Stimulated activated CD4-positive, alpha-beta T cell treated with anti-CD3 and anti-CD28 coated beads, Interleukin-1b, Interleukin-23, amount 100 ng/mL, for 4 hours (primary cell): ENCODE measurements at regions not wholly inside any gene's neighbourhood (a gene's known extent, or its start where the extent isn't known, plus 50 kb on each side); places are given as distances from the start of the nearest gene placed in this dataset.
"Not testable (repeated sequence)": the region's sequence is repeated elsewhere in the genome, so short reads cannot be mapped to it uniquely, and the experiment has no call there.

Experiments
- DNase-seq, 2 donors: peaks; one replicate each; pipeline ENCODE4 v3.0.0-alpha.2; 2020; ENCODE audit warnings: low read depth in 2 of 2

DNA sequence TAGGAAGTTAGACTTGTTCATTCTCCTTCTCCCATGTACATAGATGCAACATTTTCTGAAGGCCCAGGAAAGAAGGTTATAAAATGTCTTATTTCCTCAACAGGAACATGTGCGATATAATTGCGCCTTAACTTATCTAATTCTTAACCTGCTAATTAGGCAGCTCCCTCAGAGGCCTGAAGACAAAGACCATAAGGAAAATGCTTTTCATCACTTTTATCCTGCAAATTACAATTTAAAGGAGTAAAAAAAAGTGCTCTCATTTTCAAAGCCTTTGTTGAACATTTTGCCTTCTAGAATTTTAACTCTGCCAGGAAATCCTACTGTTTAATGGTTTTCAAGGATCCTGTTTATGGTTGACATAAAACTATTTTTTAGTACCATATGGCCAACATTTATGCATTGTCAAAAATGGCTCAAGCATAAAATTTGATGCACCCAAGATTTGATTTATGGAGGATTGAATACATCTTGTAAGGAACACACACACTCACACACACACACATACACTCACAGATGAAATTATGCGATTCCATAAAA lies 660.4 kb upstream of the TMEM132C start:
- no peak for DNase-seq

GRCh38 chr12:127607146-127607725 lies 659.7 kb upstream of the TMEM132C start:
- no peak for DNase-seq

DNA sequence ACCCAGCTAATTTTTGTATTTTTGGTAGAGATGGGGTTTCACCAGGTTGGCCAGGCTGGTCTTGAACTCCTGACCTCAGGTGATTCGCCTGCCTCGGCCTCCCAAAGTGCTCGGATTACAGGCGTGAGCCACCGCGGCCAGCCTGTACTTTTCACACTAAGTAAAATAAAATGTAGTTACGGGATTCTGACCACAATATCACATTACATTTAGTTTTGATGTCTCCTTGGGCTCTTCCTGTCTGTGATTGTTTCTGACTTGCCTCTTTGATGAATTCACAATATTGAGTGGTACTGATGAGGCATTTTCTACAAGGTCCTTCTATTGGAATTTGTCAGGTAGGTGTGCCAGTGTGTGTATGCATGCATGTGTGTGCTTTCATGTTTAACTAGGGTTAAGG lies 658.6 kb upstream of the TMEM132C start:
- not testable (repeated sequence) for DNase-seq

- no peak for DNase-seq
Measured at GRCh38 chr12:127613056-127613455, 653.9 kb upstream of the TMEM132C start.

- DNase-seq: no peak
Measured at GRCh38 chr12:127619869-127620734, 646.9 kb upstream of the TMEM132C start.

DNA sequence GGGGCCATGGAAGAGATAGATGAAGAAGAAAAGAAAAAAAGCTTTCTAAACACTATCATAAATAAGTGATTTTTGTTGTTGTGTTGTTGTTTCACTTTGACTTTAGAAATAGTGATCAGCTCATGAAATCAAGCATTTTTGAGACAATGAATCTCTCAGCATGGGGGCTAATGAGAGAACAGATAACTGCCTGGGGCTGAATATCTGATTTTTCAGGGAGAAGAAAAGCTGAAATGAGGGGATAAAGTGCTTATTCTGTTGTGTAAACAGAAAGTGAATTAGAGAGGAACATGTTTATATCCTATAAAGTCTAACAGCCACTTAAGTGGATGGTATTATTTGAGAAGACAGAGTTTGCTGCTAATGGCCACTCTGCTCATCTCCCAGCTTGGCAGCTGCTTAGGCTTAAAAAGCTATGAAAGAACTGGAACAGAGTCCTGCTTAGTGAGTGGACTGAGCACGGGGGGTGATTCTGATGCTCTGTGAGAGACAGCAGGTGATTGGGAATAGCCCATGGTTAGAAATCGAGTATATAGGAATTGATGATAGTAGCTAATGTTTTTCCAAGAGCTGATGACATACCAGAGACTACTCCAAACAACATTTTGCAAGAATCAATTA lies 646.1 kb upstream of the TMEM132C start:
- DNase-seq: no peak

DNA sequence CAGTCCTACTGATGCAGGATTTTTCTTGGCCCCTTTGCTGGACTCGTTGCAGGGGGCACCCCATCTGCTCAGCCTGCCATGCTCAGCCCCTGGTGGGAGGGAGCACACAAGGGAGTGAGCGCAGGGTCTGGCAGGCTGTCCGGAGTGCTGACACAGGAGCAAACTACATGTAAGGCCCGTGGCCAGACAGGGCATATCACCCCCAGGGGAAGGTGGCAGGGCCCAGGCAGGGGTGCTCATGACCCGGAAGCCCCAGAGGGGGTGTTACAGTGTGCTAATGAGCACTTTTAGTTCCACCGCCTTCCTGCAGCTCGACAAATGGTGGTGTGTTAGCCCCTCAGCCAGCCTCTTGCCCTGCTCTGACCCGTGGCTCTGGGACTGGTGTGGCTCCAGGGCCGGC lies 645.6 kb upstream of the TMEM132C start:
- no peak for DNase-seq

DNA sequence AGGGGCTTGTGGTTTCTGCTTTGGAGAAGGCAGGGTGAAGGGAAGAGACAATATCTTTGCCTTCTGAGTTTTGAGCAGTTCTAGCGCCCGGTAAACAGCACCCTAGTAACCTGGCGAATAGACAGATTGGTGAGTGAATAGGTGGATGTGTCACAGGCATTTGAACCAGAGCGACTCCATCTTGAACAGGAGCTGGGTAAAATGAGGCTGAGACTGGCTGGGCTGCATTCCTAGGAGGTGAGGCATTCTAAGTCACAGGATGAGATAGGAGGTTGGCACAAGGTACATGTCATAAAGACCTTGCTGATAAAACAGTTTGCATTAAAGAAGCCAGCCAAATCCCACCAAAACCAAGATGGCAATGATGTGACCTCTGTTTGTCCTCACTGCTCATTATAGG lies 643.6 kb upstream of the TMEM132C start:
- no peak for DNase-seq

GRCh38 chr12:127625176-127625771 lies 641.7 kb upstream of the TMEM132C start:
- no peak for DNase-seq

- no peak for DNase-seq
Measured at GRCh38 chr12:127628645-127629044, 638.3 kb upstream of the TMEM132C start.

DNA sequence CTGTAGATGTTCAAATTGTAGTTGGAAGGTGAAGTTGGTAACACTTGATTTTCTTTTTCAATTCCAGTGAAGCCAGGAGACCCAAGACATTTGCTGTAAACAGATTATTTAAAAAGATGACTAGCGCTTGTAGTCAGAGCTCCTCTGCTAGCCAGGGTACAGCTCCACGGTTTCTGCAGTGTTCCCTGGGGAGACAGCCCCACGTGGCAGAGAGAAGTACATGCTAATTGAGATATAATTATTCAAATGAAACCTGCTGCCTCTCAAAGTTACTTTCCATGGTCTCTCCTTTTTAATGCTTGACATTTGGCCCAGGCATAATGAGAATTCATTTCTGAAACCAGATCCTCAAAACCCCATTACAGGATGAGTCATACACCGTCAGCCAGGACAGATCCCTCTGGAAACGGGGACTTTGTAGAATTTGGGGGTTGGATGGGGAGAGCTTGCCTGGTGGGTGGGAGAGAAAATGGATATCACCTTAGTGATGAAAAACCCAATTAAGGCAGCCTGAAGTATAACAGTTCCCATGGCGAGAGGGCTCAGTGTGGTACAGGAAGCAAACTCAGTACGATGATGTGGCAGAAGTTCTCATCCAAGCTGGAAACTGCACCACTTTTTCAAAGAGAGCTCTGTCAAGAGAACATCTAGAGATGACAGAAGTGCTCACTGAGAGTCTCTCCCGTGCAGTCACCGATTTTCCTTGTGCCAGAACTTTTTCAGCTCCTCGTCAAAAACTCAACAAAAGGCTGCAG lies 637.7 kb upstream of the TMEM132C start:
- DNase-seq: no peak

DNA sequence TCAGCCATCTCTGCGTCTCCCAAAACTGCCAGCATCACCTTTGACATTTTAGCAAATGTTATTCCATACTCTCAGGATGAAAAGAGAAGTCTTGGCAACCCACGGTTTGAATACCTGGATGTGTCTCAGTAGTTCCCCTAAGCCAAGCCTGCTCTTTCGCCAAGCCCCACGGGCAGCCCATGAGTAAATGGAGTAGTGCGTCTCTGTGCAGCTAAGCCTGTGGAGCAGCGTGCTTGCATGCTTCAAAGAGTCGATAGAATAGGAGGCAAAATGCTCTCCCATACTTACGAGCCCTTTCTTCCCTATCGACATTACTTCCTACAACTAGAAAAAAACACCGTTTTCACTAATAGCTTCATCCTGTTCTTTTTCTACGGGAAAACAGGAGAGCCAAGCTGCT lies 634.5 kb upstream of the TMEM132C start:
- DNase-seq: no peak

- DNase-seq: no peak
Measured at GRCh38 chr12:127635838-127636237, 631.1 kb upstream of the TMEM132C start.

DNA sequence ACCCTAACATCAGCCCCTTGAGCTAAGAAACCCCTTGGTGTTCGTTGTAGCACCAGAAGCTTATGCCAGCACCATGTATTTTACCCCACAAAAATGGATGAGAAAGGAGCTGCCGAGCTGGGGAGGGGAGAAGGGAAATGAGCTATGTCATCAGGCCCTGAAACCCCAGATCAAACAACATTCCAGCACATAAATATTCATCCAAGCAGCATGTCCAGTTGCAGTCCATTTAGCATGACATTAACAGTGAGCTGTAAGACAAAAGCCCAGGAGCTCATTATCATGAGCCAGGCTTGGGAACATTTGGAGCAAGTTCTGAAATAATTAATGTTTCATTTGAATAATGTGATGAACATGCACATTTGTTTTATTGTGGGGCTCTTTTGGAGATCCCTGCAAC lies 630.1 kb upstream of the TMEM132C start:
- no peak for DNase-seq

- no peak for DNase-seq
Measured at GRCh38 chr12:127640181-127640886, 626.6 kb upstream of the TMEM132C start.

GRCh38 chr12:127642208-127642607 lies 624.8 kb upstream of the TMEM132C start:
- DNase-seq: no peak

GRCh38 chr12:127648321-127648720 lies 618.6 kb upstream of the TMEM132C start:
- no peak for DNase-seq

- no peak for DNase-seq
Measured at GRCh38 chr12:127649961-127650360, 617.0 kb upstream of the TMEM132C start.

DNA sequence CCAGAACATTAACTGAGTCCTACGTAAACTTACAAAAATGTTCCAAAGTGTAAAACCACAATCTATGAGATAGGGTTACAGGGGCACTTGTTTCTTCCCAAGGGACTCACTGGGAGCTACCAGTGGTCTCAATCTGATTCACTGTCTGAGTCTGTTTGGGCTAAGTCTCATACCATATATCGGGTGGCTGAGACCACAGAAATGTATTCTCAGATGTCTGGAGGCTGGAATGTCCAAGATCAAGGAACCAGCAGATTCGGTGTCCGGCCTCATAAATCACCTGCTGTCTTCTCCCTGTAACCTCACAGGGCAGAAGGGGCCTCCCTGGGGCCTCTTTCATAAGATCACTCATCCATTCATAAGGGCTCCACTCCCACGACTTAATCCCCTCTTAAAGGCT lies 616.3 kb upstream of the TMEM132C start:
- no peak for DNase-seq

- DNase-seq: no peak
Measured at GRCh38 chr12:127652281-127652680, 614.7 kb upstream of the TMEM132C start.
